ENCODE measurements at regions not wholly inside any gene's neighbourhood (a gene's known extent, or its start where the extent isn't known, plus 50 kb on each side); places are given as distances from the start of the nearest gene placed in this dataset.

DNA sequence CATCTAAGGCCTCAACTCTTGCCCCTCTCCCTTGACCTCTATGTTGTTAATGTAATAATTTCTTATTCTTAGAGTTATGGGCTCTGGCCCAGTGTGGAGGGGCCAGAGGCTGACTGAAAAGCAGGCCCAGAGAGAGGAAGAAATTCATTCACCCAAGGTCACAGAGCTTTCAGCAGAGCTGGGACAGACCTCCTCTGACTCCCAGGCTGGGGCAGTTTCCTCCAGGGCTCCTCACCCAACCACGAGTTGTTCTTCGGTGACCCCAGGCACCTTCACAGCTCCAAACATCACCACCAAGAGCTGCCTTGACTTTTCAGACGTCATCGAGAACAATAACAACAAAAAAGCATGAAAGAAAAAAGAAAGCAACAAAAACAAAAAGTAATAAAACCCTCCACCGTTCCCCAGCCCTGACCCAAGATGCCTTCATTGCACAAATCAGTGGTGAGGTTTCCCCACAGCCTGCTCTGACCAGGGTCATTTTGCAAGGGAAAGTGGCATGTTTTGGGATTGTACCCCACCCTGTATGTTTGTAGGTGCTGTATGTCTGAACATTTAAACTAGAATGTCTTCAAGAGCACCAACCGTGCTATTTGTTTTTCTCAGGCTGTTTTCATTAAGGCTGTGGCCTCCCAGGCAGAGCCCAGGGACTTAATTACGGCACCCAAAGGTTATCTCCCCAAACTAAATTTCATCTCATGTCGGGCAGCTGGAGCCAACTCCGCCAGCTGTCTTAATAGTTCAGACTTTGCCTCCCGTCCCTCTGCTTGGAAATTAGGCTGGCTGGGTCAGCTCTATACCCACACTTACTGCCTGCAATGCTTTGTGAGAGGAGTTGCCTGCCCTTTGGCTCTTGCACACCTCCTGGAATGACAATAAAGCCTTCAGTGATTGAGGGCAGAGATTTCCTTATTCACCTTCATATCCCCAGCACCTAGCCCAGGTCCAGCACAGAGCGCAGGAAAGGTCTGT is 173.8 kb downstream of the RPLP1 start:
- TF ChIP-seq, protein P1, sequence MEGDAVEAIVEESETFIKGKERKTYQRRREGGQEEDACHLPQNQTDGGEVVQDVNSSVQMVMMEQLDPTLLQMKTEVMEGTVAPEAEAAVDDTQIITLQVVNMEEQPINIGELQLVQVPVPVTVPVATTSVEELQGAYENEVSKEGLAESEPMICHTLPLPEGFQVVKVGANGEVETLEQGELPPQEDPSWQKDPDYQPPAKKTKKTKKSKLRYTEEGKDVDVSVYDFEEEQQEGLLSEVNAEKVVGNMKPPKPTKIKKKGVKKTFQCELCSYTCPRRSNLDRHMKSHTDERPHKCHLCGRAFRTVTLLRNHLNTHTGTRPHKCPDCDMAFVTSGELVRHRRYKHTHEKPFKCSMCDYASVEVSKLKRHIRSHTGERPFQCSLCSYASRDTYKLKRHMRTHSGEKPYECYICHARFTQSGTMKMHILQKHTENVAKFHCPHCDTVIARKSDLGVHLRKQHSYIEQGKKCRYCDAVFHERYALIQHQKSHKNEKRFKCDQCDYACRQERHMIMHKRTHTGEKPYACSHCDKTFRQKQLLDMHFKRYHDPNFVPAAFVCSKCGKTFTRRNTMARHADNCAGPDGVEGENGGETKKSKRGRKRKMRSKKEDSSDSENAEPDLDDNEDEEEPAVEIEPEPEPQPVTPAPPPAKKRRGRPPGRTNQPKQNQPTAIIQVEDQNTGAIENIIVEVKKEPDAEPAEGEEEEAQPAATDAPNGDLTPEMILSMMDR (IDR thresholded peaks at IDR 0.05), result no peak
- TF ChIP-seq CBX2 (IDR thresholded peaks at IDR 0.05; ENCODE audit: borderline replicate concordance, low read depth), result no peak
- TF ChIP-seq POLR2A (IDR thresholded peaks at IDR 0.05; ENCODE audit: low read length), result no peak
- no peak for TF ChIP-seq RNF2 (IDR thresholded peaks at IDR 0.05; ENCODE audit: borderline replicate concordance, low read depth)
- no peak for TF ChIP-seq CEBPB (IDR thresholded peaks at IDR 0.05)
- no peak for TF ChIP-seq RAD21 (conservative IDR thresholded peaks at IDR 0.05 in 1 of 2, IDR thresholded peaks at IDR 0.05 in 1 of 2)
- TF ChIP-seq, protein P2, sequence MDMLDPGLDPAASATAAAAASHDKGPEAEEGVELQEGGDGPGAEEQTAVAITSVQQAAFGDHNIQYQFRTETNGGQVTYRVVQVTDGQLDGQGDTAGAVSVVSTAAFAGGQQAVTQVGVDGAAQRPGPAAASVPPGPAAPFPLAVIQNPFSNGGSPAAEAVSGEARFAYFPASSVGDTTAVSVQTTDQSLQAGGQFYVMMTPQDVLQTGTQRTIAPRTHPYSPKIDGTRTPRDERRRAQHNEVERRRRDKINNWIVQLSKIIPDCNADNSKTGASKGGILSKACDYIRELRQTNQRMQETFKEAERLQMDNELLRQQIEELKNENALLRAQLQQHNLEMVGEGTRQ (IDR thresholded peaks at IDR 0.05), result no peak
- no peak for TF ChIP-seq SMC3 (IDR thresholded peaks at IDR 0.05)
- TF ChIP-seq PHF8 (IDR thresholded peaks at IDR 0.05; ENCODE audit: borderline replicate concordance, low read depth), result no peak
- TF ChIP-seq FOSB (CRISPR knock-in tag; IDR thresholded peaks at IDR 0.05), result no peak
